Trophoblast cell (in vitro differentiated cells and primary cell): ENCODE measurements at regions not wholly inside any gene's neighbourhood (a gene's known extent, or its start where the extent isn't known, plus 50 kb on each side); places are given as distances from the start of the nearest gene placed in this dataset.

Experiments
- DNase-seq, 2 donors: peaks; one replicate each; pipeline ENCODE4 v3.0.0-alpha.2; 2016
- H2AFZ ChIP-seq: 2 replicates; pipeline ENCODE4 v1.6.1; 2013; ENCODE audit warnings: low read length, moderate library complexity, mild to moderate bottlenecking; ENCODE audit not compliant: insufficient read depth, poor library complexity
- H2AK5ac ChIP-seq: 2 replicates; pipeline ENCODE4 v1.6.1; 2013; ENCODE audit warnings: mild to moderate bottlenecking, low read length
- H2BK120ac ChIP-seq: 2 replicates; pipeline ENCODE4 v1.6.1; 2013; ENCODE audit warnings: low read length, mild to moderate bottlenecking, moderate library complexity; ENCODE audit not compliant: insufficient read depth, poor library complexity
- H2BK12ac ChIP-seq: 2 replicates; pipeline ENCODE4 v1.6.1; 2013; ENCODE audit warnings: mild to moderate bottlenecking, low read length, moderate library complexity
- H2BK5ac ChIP-seq: 2 replicates; pipeline ENCODE4 v1.6.1; 2013; ENCODE audit warnings: low read length, low read depth, moderate library complexity, mild to moderate bottlenecking; ENCODE audit not compliant: poor library complexity
- H3K14ac ChIP-seq: 2 replicates; pipeline ENCODE4 v1.6.1; 2013; ENCODE audit warnings: mild to moderate bottlenecking, low read length
- H3K18ac ChIP-seq: 2 replicates; pipeline ENCODE4 v1.6.1; 2013; ENCODE audit warnings: mild to moderate bottlenecking, low read length
- H3K23ac ChIP-seq: 2 replicates; pipeline ENCODE4 v1.6.1; 2013; ENCODE audit warnings: low read length
- H3K27ac ChIP-seq: 2 replicates; pipeline ENCODE4 v1.5.1; 2013; ENCODE audit warnings: low read depth, mild to moderate bottlenecking, inconsistent platforms, low read length, moderate library complexity
- H3K27me3 ChIP-seq: 2 replicates; pipeline ENCODE4 v1.6.1; 2013; ENCODE audit warnings: inconsistent platforms, mild to moderate bottlenecking, low read length, moderate library complexity; ENCODE audit not compliant: insufficient read depth
- H3K36me3 ChIP-seq, 2 experiments: 1 replicate in 1 of 2; 2 replicates in 1 of 2; pipeline ENCODE4 v1.6.1; 2013; ENCODE audit warnings: low read length in 2 of 2, mild to moderate bottlenecking in 2 of 2, moderate library complexity in 1 of 2; ENCODE audit not compliant: insufficient read depth in 2 of 2, control insufficient read depth in 1 of 2
- H3K4ac ChIP-seq: 2 replicates; pipeline ENCODE4 v1.6.1; 2013; ENCODE audit warnings: low read depth, mild to moderate bottlenecking, low read length, moderate library complexity
- H3K4me1 ChIP-seq, 2 experiments: 1 replicate in 1 of 2; 2 replicates in 1 of 2; pipeline ENCODE4 v1.6.1; 2013; ENCODE audit warnings: low read length in 2 of 2, mild to moderate bottlenecking in 2 of 2, moderate library complexity in 1 of 2; ENCODE audit not compliant: insufficient read depth in 2 of 2, control insufficient read depth in 1 of 2
- H3K4me2 ChIP-seq: 2 replicates; pipeline ENCODE4 v1.6.1; 2013; ENCODE audit warnings: inconsistent platforms, mild to moderate bottlenecking, low read length, moderate library complexity
- H3K4me3 ChIP-seq: 2 replicates; pipeline ENCODE4 v1.5.1; 2013; ENCODE audit warnings: mild to moderate bottlenecking, low read depth, low read length, inconsistent platforms
- H3K79me1 ChIP-seq: one replicate; pipeline ENCODE4 v1.6.1; 2013; ENCODE audit warnings: low read length
- H3K79me2 ChIP-seq: 2 replicates; pipeline ENCODE4 v1.6.1; 2013; ENCODE audit warnings: low read length, mild to moderate bottlenecking; ENCODE audit not compliant: control insufficient read depth, insufficient read depth, poor library complexity
- H3K9ac ChIP-seq: 2 replicates; pipeline ENCODE4 v1.6.1; 2013; ENCODE audit warnings: mild to moderate bottlenecking, low read length
- H3K9me3 ChIP-seq: 2 replicates; pipeline ENCODE4 v1.6.1; 2013; ENCODE audit warnings: low read depth, mild to moderate bottlenecking, control low read depth, inconsistent platforms, low read length; ENCODE audit not compliant: insufficient read depth
- H4K12ac ChIP-seq: 2 replicates; pipeline ENCODE4 v1.6.1; 2013; ENCODE audit warnings: low read depth, mild to moderate bottlenecking, low read length, moderate library complexity
- H4K8ac ChIP-seq: 2 replicates; pipeline ENCODE4 v1.6.1; 2013; ENCODE audit warnings: low read depth, mild to moderate bottlenecking, low read length, moderate library complexity
- H4K91ac ChIP-seq: one replicate; pipeline ENCODE4 v1.6.1; 2013; ENCODE audit warnings: low read depth, mild to moderate bottlenecking, low read length, moderate library complexity
- WGBS: extraction: QIAGEN DNeasy Blood & Tissue Kit; methylation state at CpG from one replicate; pipeline ENCODE4 v1.1.7; 2013; ENCODE audit warnings: missing lambda C conversion rate; ENCODE audit not compliant: insufficient read length, insufficient coverage; ENCODE audit errors: extremely low coverage; 5-methylcytosine and 5-hydroxymethylcytosine counted together

DNA sequence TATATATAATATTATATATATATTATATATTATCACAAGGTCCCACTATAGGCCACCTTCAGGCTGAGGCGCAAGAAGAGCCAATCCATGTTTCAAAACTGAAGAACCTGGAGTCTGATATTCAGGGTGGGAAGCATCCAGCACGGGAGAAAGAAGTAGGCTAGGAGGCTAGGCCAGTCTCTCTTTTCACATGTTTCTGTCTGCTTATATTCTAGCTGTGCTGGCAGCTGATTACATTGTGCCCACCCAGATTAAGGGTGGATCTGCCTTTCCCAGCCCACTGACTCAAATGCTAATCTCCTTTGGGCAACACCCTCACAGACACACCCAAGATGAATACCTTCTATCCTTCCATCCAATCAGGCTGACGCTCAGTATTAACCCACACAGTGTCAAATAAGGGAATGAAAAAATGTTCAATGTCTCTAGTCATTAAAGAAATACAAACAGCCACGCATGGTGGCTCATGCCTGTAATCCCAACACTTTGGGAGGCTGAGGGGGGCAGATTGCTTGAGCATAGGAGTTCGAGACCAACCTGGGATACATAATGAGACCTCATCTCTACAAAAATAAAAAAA, 135.4 kb upstream of the PCBD1 start:
- no peaks in the 10 kb centered on the region for H3K36me3 ChIP-seq
- H3K4ac ChIP-seq = no peak overlapping the region
- H3K23ac ChIP-seq = no peak overlapping the region
- H4K91ac ChIP-seq = no peak overlapping the region
- no peak overlapping the region for H3K27ac ChIP-seq
- H3K9ac ChIP-seq = no peak overlapping the region
- no peaks in the 10 kb centered on the region for H3K9me3 ChIP-seq
- no peak overlapping the region for H3K18ac ChIP-seq
- no peaks in the 10 kb centered on the region for H3K27me3 ChIP-seq
- H3K4me2 ChIP-seq = no peak overlapping the region
- no peak overlapping the region for H2AK5ac ChIP-seq
- no peaks in the 10 kb centered on the region for H3K79me1 ChIP-seq
- no peak overlapping the region for H2BK5ac ChIP-seq
- no peak for DNase-seq
- no peaks in the 10 kb centered on the region for H3K4me1 ChIP-seq
- no peak overlapping the region for H2BK120ac ChIP-seq
- no peaks in the 10 kb centered on the region for H3K79me2 ChIP-seq
- H3K4me3 ChIP-seq = no peak overlapping the region
- no peak overlapping the region for H2AFZ ChIP-seq
- H2BK12ac ChIP-seq = no peak overlapping the region
- no peak overlapping the region for H3K14ac ChIP-seq
- WGBS = no CpG with 5 or more reads among the region's 5 CpGs
- H4K12ac ChIP-seq = no peak overlapping the region
- no peak overlapping the region for H4K8ac ChIP-seq

DNA sequence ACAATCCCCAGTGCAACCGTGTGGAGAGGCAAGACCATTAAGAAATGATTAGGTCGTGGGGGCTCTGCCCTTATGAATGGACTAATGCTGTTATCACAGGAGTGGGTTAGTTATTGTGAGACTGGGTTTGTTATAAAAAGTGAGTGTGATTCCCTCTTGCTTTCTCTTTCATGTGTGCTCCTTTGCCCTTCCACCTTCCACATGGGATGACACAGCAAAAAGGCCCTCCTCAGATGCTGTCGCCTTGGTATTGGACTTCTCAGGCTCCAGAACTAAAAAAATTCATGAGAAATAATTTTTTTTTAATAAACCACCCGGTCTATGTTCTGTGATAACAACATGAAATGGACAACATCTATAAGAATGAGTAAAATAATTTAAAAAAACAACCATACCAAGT, 136.1 kb upstream of the PCBD1 start:
- no peak for DNase-seq
- Histone ChIP-seq H2BK5ac (no peak overlapping the region), H4K91ac (no peak overlapping the region)

GRCh38 chr10:71025535-71025934, 137.2 kb upstream of the PCBD1 start:
- no peak overlapping the region for H2BK5ac ChIP-seq
- H3K18ac ChIP-seq = no peak overlapping the region
- H3K4ac ChIP-seq = no peak overlapping the region
- no peak overlapping the region for H2BK120ac ChIP-seq
- H3K9ac ChIP-seq = no peak overlapping the region
- no peaks in the 10 kb centered on the region for H3K36me3 ChIP-seq
- peaks cover 0 to 2% of the 10 kb centered on the region in 2 experiments for H3K4me1 ChIP-seq
- H4K12ac ChIP-seq = no peak overlapping the region
- H3K23ac ChIP-seq = no peak overlapping the region
- H3K4me3 ChIP-seq = no peak overlapping the region
- no peak overlapping the region for H2BK12ac ChIP-seq
- no peak overlapping the region for H2AFZ ChIP-seq
- H4K8ac ChIP-seq = no peak overlapping the region
- no peaks in the 10 kb centered on the region for H3K79me1 ChIP-seq
- peak in 1 of 2 donors; percentile 34 for DNase-seq
- no peaks in the 10 kb centered on the region for H3K79me2 ChIP-seq
- no peak overlapping the region for H2AK5ac ChIP-seq
- no peak overlapping the region for H3K14ac ChIP-seq
- H3K4me2 ChIP-seq = no peak overlapping the region
- H3K27ac ChIP-seq = no peak overlapping the region
- H3K9me3 ChIP-seq = no peaks in the 10 kb centered on the region
- H4K91ac ChIP-seq = no peak overlapping the region
- WGBS = no CpG with 5 or more reads among the region's 4 CpGs
- H3K27me3 ChIP-seq = no peaks in the 10 kb centered on the region

More for the DNA sequence above, 136.1 kb upstream of the PCBD1 start:
- no peaks in the 10 kb centered on the region for H3K79me2 ChIP-seq
- H3K14ac ChIP-seq = no peak overlapping the region
- no peak overlapping the region for H2AK5ac ChIP-seq
- H3K9ac ChIP-seq = no peak overlapping the region
- H3K9me3 ChIP-seq = no peaks in the 10 kb centered on the region
- no peak overlapping the region for H3K4me2 ChIP-seq
- H3K27me3 ChIP-seq = no peaks in the 10 kb centered on the region
- no peaks in the 10 kb centered on the region for H3K79me1 ChIP-seq
- H3K4me1 ChIP-seq = peaks cover 0 to 2% of the 10 kb centered on the region in 2 experiments
- no peak overlapping the region for H3K27ac ChIP-seq
- no peak overlapping the region for H4K12ac ChIP-seq
- no peak overlapping the region for H3K18ac ChIP-seq
- no peak overlapping the region for H3K4ac ChIP-seq
- no peak overlapping the region for H2AFZ ChIP-seq
- H3K23ac ChIP-seq = no peak overlapping the region
- H3K4me3 ChIP-seq = no peak overlapping the region
- no CpG with 5 or more reads among the region's 4 CpGs for WGBS
- no peak overlapping the region for H4K8ac ChIP-seq
- H2BK120ac ChIP-seq = no peak overlapping the region
- no peak overlapping the region for H2BK12ac ChIP-seq
- H3K36me3 ChIP-seq = no peaks in the 10 kb centered on the region

DNA sequence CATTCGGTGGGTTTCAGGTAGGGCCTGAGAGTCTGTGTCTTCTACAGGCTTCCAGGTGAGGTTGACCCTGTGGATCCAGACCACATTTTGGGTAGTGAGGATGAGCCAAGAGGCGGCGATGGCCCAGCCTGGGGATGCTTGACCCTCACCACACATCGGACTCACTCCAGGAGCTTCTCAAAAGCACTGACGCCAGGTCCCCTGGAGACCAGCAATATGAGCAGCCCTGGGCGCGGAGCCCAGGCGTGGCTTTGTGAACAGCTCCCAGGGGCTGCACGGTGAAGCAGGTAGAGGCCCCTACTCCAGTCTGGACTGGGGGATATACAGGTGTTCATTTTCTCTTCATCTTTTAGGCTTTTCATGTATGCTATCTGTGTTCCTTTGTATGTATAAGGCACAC, 139.7 kb upstream of the PCBD1 start:
- Histone ChIP-seq H4K12ac (no peak overlapping the region), H3K79me2 (no peaks in the 10 kb centered on the region), H3K4me3 (no peak overlapping the region), H2BK120ac (no peak overlapping the region), H3K4me2 (no peak overlapping the region), H3K79me1 (no peaks in the 10 kb centered on the region), H3K36me3 (no peaks in the 10 kb centered on the region), H3K4me1 (peaks cover 0 to 2% of the 10 kb centered on the region in 2 experiments), H3K27ac (no peak overlapping the region), H3K18ac (no peak overlapping the region), H3K23ac (peak overlapping the region; percentile 14), H4K8ac (no peak overlapping the region), H2BK12ac (no peak overlapping the region), H2AK5ac (no peak overlapping the region), H3K14ac (no peak overlapping the region), H3K4ac (no peak overlapping the region), H2AFZ (no peak overlapping the region), H3K9me3 (no peaks in the 10 kb centered on the region), H3K27me3 (no peaks in the 10 kb centered on the region), H3K9ac (no peak overlapping the region), H4K91ac (no peak overlapping the region), H2BK5ac (no peak overlapping the region)
- no CpG with 5 or more reads among the region's 9 CpGs for WGBS
- no peak for DNase-seq
